ENCODE measurements at regions not wholly inside any gene's neighbourhood (a gene's known extent, or its start where the extent isn't known, plus 50 kb on each side); places are given as distances from the start of the nearest gene placed in this dataset.

DNA sequence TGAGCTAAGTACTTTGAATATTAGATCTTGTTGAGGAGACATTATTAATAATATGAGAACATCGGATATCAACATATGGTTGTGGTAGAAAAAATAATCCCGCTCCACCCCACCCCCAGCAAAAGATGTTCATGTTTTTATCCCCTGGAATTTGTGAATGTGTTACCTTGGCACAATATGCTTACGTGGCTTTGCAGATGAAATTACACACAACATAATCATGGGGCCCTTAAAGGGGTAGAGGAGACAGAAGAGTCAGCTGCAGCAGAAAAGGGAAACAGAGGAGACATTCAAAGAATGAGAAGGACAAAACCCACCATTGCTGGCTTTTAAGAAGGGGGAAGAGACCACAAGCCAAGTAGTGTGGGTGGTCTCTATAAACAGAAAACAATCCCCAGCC is 104.1 kb downstream of the SEC16B start:
- no peaks in the 10 kb centered on the region for H3K36me3 ChIP-seq (replicated peaks in 1 of 2; ENCODE audit: control insufficient read depth in 1 of 2, insufficient read depth in 2 of 2, low read length in 2 of 2)
- CTCF ChIA-PET (ENCODE audit: low intra/inter-chr PET ratio, low total read pairs), result no interaction called here
- ATAC-seq, result no peak
- POLR2A ChIA-PET, result no interaction called here
- no peak overlapping the region for H3K9ac ChIP-seq (ENCODE audit: insufficient read depth, low read depth, low read length)
- peaks cover 0 to 10% of the 10 kb centered on the region in 2 experiments; a peak in 3 of 5 replicates for H3K27me3 ChIP-seq (ENCODE audit: control insufficient read depth in 1 of 2, insufficient read depth in 2 of 2, low read length in 2 of 2)
- no peaks in the 10 kb centered on the region for H3K79me2 ChIP-seq (ENCODE audit: insufficient read depth, low read length)
- FAIRE-seq, result no peak
- TF ChIP-seq MED8 (CRISPR knock-in tag; IDR thresholded peaks at IDR 0.05; ENCODE audit: insufficient replicate concordance) (no peak), ZNF512B (CRISPR knock-in tag; IDR thresholded peaks at IDR 0.05; ENCODE audit: borderline replicate concordance) (no peak), NR2C2 (CRISPR knock-in tag; IDR thresholded peaks at IDR 0.05; ENCODE audit: borderline replicate concordance) (no peak), KDM5A (IDR thresholded peaks at IDR 0.05; ENCODE audit: borderline replicate concordance, low read length) (no peak), RORA (CRISPR knock-in tag; IDR thresholded peaks at IDR 0.05) (no peak), ZNF343 (CRISPR knock-in tag; IDR thresholded peaks at IDR 0.05) (no peak), ZNF510 (CRISPR knock-in tag; IDR thresholded peaks at IDR 0.05; ENCODE audit: low read depth) (no peak), JUN (CRISPR knock-in tag; IDR thresholded peaks at IDR 0.05) (no peak), NCOA1 (CRISPR knock-in tag; IDR thresholded peaks at IDR 0.05) (no peak), ATF4 (CRISPR knock-in tag; IDR thresholded peaks at IDR 0.05) (no peak), DR1 (CRISPR knock-in tag; IDR thresholded peaks at IDR 0.05) (no peak), HNF4A (CRISPR knock-in tag; IDR thresholded peaks at IDR 0.05) (no peak), RBM39 (IDR thresholded peaks at IDR 0.05; ENCODE audit: low read depth, low read length, poor library complexity, severe bottlenecking) (no peak), RARG (CRISPR knock-in tag; IDR thresholded peaks at IDR 0.05; ENCODE audit: low read depth) (no peak)
- TF ChIP-seq, protein P1, sequence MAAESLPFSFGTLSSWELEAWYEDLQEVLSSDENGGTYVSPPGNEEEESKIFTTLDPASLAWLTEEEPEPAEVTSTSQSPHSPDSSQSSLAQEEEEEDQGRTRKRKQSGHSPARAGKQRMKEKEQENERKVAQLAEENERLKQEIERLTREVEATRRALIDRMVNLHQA (CRISPR knock-in tag; IDR thresholded peaks at IDR 0.05), result no peak
- TF ChIP-seq, protein P2, sequence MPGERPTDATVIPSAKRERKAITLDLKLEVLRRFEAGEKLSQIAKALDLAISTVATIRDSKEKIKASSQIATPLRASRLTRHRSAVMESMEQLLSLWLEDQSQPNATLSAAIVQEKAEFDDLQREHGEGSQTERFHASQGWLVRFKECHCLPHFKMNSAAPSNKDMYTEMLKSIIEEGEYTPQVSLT (CRISPR knock-in tag; IDR thresholded peaks at IDR 0.05; ENCODE audit: borderline replicate concordance, low read depth), result no peak
- TF ChIP-seq, protein P3, sequence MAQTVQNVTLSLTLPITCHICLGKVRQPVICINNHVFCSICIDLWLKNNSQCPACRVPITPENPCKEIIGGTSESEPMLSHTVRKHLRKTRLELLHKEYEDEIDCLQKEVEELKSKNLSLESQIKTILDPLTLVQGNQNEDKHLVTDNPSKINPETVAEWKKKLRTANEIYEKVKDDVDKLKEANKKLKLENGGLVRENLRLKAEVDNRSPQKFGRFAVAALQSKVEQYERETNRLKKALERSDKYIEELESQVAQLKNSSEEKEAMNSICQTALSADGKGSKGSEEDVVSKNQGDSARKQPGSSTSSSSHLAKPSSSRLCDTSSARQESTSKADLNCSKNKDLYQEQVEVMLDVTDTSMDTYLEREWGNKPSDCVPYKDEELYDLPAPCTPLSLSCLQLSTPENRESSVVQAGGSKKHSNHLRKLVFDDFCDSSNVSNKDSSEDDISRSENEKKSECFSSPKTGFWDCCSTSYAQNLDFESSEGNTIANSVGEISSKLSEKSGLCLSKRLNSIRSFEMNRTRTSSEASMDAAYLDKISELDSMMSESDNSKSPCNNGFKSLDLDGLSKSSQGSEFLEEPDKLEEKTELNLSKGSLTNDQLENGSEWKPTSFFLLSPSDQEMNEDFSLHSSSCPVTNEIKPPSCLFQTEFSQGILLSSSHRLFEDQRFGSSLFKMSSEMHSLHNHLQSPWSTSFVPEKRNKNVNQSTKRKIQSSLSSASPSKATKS (CRISPR knock-in tag; IDR thresholded peaks at IDR 0.05), result no peak
- TF ChIP-seq, protein P4, sequence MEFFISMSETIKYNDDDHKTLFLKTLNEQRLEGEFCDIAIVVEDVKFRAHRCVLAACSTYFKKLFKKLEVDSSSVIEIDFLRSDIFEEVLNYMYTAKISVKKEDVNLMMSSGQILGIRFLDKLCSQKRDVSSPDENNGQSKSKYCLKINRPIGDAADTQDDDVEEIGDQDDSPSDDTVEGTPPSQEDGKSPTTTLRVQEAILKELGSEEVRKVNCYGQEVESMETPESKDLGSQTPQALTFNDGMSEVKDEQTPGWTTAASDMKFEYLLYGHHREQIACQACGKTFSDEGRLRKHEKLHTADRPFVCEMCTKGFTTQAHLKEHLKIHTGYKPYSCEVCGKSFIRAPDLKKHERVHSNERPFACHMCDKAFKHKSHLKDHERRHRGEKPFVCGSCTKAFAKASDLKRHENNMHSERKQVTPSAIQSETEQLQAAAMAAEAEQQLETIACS (CRISPR knock-in tag; IDR thresholded peaks at IDR 0.05), result no peak
- BruUV-seq (replicated peaks), result no TSS peak
- no peak overlapping the region for H3K4me3 ChIP-seq (replicated peaks in 1 of 3; ENCODE audit: insufficient read depth in 1 of 3, low read depth in 2 of 3, low read length in 3 of 3)
- H2AFZ ChIP-seq (ENCODE audit: low read length), result no peak overlapping the region
- no peaks in the 10 kb centered on the region for H3K9me3 ChIP-seq (ENCODE audit: low read length)
- H3K4me2 ChIP-seq (ENCODE audit: low read depth, low read length), result no peak overlapping the region
- DNase-seq (ENCODE audit: low spot score), result no peak
- H4K20me1 ChIP-seq (ENCODE audit: insufficient read depth, low read length), result no peaks in the 10 kb centered on the region
- in situ Hi-C loops (cut with HindIII; ENCODE audit: extremely low pct_ligation_motif_present, low pct_unique_long_range_greater_than_20kb) (no loop called here), intact Hi-C loops (cut with micrococcal nuclease; ENCODE audit: unreplicated experiment) (no loop called here)
- WGBS (ENCODE audit: low lambda C conversion rate), result 23% methylated on average over 3 of the region's 3 CpGs
- H3K4me1 ChIP-seq (ENCODE audit: insufficient read depth, low read length), result no peaks in the 10 kb centered on the region
- no peak overlapping the region for H3K27ac ChIP-seq (ENCODE audit: extremely low read length, insufficient read depth, low read length)

All from HepG2 (cell line).